GM12878 (cell line): ENCODE measurements at regions not wholly inside any gene's neighbourhood (a gene's known extent, or its start where the extent isn't known, plus 50 kb on each side); places are given as distances from the start of the nearest gene placed in this dataset.

ENCODE experiments used
- ATAC-seq: fragments of 200-7000 bp; cut with Tn5 transposase; 3 replicates; pipeline ENCODE4 v1.9.1; 2020; ENCODE audit warnings: mild to moderate bottlenecking, moderate library complexity
- BruUV-seq: library from RNA; stranded (reverse); fragments of 400-500 nt; replicated peaks from 2 replicates; lab custom pipeline; 2021; lab: Mats Ljungman, UMichigan
- CTCF ChIA-PET: fragments of 300-600 bp; sonication (Branson Sonifier 250); formaldehyde crosslinking; extraction: SDS; loops from one replicate; lab custom pipeline; 2021; ENCODE audit warnings: inconsistent platforms; lab: Yijun Ruan, JAX
- POLR2A ChIA-PET: fragments of 350-600 bp; formaldehyde crosslinking; extraction: SDS; loops from one replicate; lab custom pipeline; 2021; ENCODE audit warnings: inconsistent platforms; lab: Charles Lee
- RAD21 ChIA-PET: fragments of 300-600 bp; sonication (Branson Sonifier 250); formaldehyde crosslinking; loops from one replicate; lab custom pipeline; 2023; ENCODE audit warnings: antibody characterized with exemption; ENCODE audit not compliant: unreplicated experiment; lab: Charles Lee
- SMC1A ChIA-PET: fragments of 300-600 bp; sonication (Branson Sonifier 250); formaldehyde crosslinking; loops from one replicate; lab custom pipeline; 2023; ENCODE audit not compliant: unreplicated experiment, uncharacterized antibody; lab: Charles Lee
- DNase-seq: peaks from one replicate; pipeline ENCODE4 v3.0.0-alpha.2; 2011; ENCODE audit warnings: low read depth, low spot score
- FAIRE-seq: peaks from 3 replicates; lab custom pipeline; 2011; peaks lifted over from hg19 to GRCh38; lab: Jason Lieb, UNC
- H2AFZ ChIP-seq: 2 replicates; pipeline ENCODE4 v1.6.0; 2011; ENCODE audit warnings: low read depth, low read length, control low read depth; ENCODE audit not compliant: control insufficient read depth
- H3K27ac ChIP-seq: 2 replicates; pipeline ENCODE4 v1.5.1; 2011; ENCODE audit warnings: control low read depth; ENCODE audit not compliant: control insufficient read depth, insufficient read depth
- H3K27me3 ChIP-seq, 2 experiments: replicated peaks in 1 of 2; 2 replicates each; pipeline versions ENCODE4 v1.6.0 to v1.6.1; 2011; ENCODE audit warnings: low read length in 1 of 2; ENCODE audit not compliant: control insufficient read depth in 2 of 2, insufficient read depth in 2 of 2
- H3K36me3 ChIP-seq, 2 experiments: 2 replicates each; pipeline ENCODE4 v1.5.1; 2011; ENCODE audit warnings: low read length in 1 of 2; ENCODE audit not compliant: control insufficient read depth in 2 of 2, insufficient read depth in 2 of 2
- H3K4me1 ChIP-seq: 2 replicates; pipeline ENCODE4 v1.6.1; 2011; ENCODE audit warnings: mild to moderate bottlenecking, low read length, moderate library complexity, mixed read lengths; ENCODE audit not compliant: control insufficient read depth, insufficient read depth
- H3K4me2 ChIP-seq: 2 replicates; pipeline ENCODE4 v1.6.0; 2011; ENCODE audit warnings: control low read depth; ENCODE audit not compliant: control insufficient read depth, insufficient read depth
- H3K4me3 ChIP-seq: fragments of 200-600 bp; sonication (generic); 2 replicates; pipeline ENCODE4 v1.5.1; 2016
- H3K79me2 ChIP-seq: 2 replicates; pipeline ENCODE4 v1.6.0; 2011; ENCODE audit warnings: low read length; ENCODE audit not compliant: control insufficient read depth, insufficient read depth
- H3K9ac ChIP-seq: 2 replicates; pipeline ENCODE4 v1.8.0; 2011; ENCODE audit warnings: low read length, control low read depth, mixed read lengths; ENCODE audit not compliant: control insufficient read depth, insufficient read depth
- H3K9me3 ChIP-seq: replicated peaks from 3 replicates; pipeline ENCODE4 v1.5.1; 2011; ENCODE audit warnings: mild to moderate bottlenecking, low read length; ENCODE audit not compliant: control insufficient read depth, insufficient read depth
- H4K20me1 ChIP-seq: 2 replicates; pipeline ENCODE4 v1.6.0; 2011; ENCODE audit not compliant: control insufficient read depth, insufficient read depth
- BHLHE40 ChIP-seq, 2 experiments: fragments of 450-650 bp in 1 of 2; IDR thresholded peaks; 2 replicates each; pipeline ENCODE4 v1.6.1; 2011 to 2017; ENCODE audit warnings: low read depth in 2 of 2, borderline replicate concordance in 1 of 2, improper control_type of control experiment in 1 of 2, low read length in 1 of 2, mild to moderate bottlenecking in 1 of 2
- CBFB ChIP-seq: IDR thresholded peaks from 2 replicates; pipeline ENCODE4 v1.6.1; 2016; ENCODE audit warnings: antibody characterized with exemption, low read depth
- CBX3 ChIP-seq: fragments of 200-600 bp; sonication (generic); IDR thresholded peaks from 2 replicates; pipeline ENCODE4 v1.6.1; 2016; ENCODE audit warnings: low read depth, borderline replicate concordance
- CREB1 ChIP-seq: IDR thresholded peaks from 2 replicates; pipeline ENCODE4 v1.6.1; 2012; ENCODE audit warnings: low read depth, mild to moderate bottlenecking, inconsistent platforms
- FOXK2 ChIP-seq: fragments of 450-650 bp; IDR thresholded peaks from 2 replicates; pipeline ENCODE4 v1.6.1; 2017; ENCODE audit warnings: mild to moderate bottlenecking, moderate library complexity
- FOXM1 ChIP-seq: IDR thresholded peaks from 2 replicates; pipeline ENCODE4 v1.6.1; 2012; ENCODE audit warnings: low read depth, mild to moderate bottlenecking, inconsistent platforms, low read length, moderate library complexity
- HSF1 ChIP-seq: fragments of 150-350 bp; IDR thresholded peaks from 2 replicates; pipeline ENCODE4 v1.6.1; 2014; ENCODE audit warnings: mild to moderate bottlenecking, low read depth, low read length
- JUND ChIP-seq: IDR thresholded peaks from 2 replicates; pipeline ENCODE4 v1.6.1; 2012; ENCODE audit warnings: low read depth, mild to moderate bottlenecking, low read length, improper control_type of control experiment, moderate library complexity
- MXI1 ChIP-seq: fragments of 150-350 bp; IDR thresholded peaks from 2 replicates; pipeline ENCODE4 v1.6.1; 2011; ENCODE audit warnings: low read depth, mild to moderate bottlenecking, inconsistent platforms, low read length, improper control_type of control experiment
- RCOR1 ChIP-seq: conservative IDR thresholded peaks from 2 replicates; pipeline ENCODE4 v1.6.1; 2012; ENCODE audit warnings: low read depth, low read length, improper control_type of control experiment
- SIN3A ChIP-seq: IDR thresholded peaks from 2 replicates; pipeline ENCODE4 v1.6.1; 2012; ENCODE audit warnings: low read depth, low read length, improper control_type of control experiment
- ZNF384 ChIP-seq: IDR thresholded peaks from 2 replicates; pipeline ENCODE4 v1.6.1; 2012; ENCODE audit warnings: low read depth, mild to moderate bottlenecking, low read length, improper control_type of control experiment, borderline replicate concordance
- ZSCAN29 ChIP-seq: fragments of 450-650 bp; IDR thresholded peaks from 2 replicates; pipeline ENCODE4 v1.6.1; 2017; ENCODE audit warnings: mild to moderate bottlenecking, moderate library complexity
- WGBS: methylation state at CpG from one replicate; pipeline ENCODE4 v1.1.6; 2016; ENCODE audit warnings: low lambda C conversion rate; ENCODE audit not compliant: insufficient replicate concordance, insufficient coverage; ENCODE audit errors: missing lambda C conversion rate; 5-methylcytosine and 5-hydroxymethylcytosine counted together
- in situ Hi-C: fragments of 300-500 bp; cut with MboI; formaldehyde crosslinking; loops from 9 replicates; pipeline ENCODE4 v1.14.3; 2018; ENCODE audit warnings: mixed read lengths
- intact Hi-C: fragments of 100-400 bp; cut with micrococcal nuclease; formaldehyde crosslinking; loops from one replicate; pipeline ENCODE4 v1.14.2; 2022; ENCODE audit not compliant: unreplicated experiment
- TF ChIP-seq, protein P1 (sequence below): IDR thresholded peaks from 2 replicates; pipeline ENCODE4 v1.6.1; 2012; ENCODE audit warnings: low read depth, low read length, improper control_type of control experiment
- TF ChIP-seq, protein P2 (sequence below): fragments of 450-650 bp; IDR thresholded peaks from 2 replicates; pipeline ENCODE4 v1.6.1; 2014; ENCODE audit warnings: mild to moderate bottlenecking

- no peak overlapping the region for H2AFZ ChIP-seq
- TF ChIP-seq CREB1: no peak
- TF ChIP-seq HSF1: no peak
- TF ChIP-seq FOXK2: no peak
- TF ChIP-seq BHLHE40 (IDR thresholded peaks at IDR 0.05; ENCODE audit: borderline replicate concordance in 1 of 2, low read depth in 2 of 2, low read length in 1 of 2): no peak
- TF ChIP-seq CBFB: no peak
- TF ChIP-seq ZNF384: no peak
- no peak for TF ChIP-seq ZSCAN29
- TF ChIP-seq, protein P1, sequence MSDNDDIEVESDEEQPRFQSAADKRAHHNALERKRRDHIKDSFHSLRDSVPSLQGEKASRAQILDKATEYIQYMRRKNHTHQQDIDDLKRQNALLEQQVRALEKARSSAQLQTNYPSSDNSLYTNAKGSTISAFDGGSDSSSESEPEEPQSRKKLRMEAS: no peak
- no peak for TF ChIP-seq SIN3A
- TF ChIP-seq CBX3: no peak
- no peak for TF ChIP-seq MXI1
- no peak for TF ChIP-seq JUND
- TF ChIP-seq, protein P2, sequence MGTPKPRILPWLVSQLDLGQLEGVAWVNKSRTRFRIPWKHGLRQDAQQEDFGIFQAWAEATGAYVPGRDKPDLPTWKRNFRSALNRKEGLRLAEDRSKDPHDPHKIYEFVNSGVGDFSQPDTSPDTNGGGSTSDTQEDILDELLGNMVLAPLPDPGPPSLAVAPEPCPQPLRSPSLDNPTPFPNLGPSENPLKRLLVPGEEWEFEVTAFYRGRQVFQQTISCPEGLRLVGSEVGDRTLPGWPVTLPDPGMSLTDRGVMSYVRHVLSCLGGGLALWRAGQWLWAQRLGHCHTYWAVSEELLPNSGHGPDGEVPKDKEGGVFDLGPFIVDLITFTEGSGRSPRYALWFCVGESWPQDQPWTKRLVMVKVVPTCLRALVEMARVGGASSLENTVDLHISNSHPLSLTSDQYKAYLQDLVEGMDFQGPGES: no peak
- no peak for TF ChIP-seq FOXM1
- TF ChIP-seq RCOR1: no peak
- ATAC-seq (no peak), FAIRE-seq (no peak), DNase-seq (no peak)
- H3K9ac ChIP-seq: no peak overlapping the region
- no peaks in the 10 kb centered on the region for H3K9me3 ChIP-seq
- 68% methylated on average over 4 of the region's 4 CpGs for WGBS
- no peaks in the 10 kb centered on the region for H3K27me3 ChIP-seq
- no peak overlapping the region for H3K27ac ChIP-seq
- in situ Hi-C loops (no loop called here), intact Hi-C loops (no loop called here)
- H3K79me2 ChIP-seq: no peaks in the 10 kb centered on the region
- ChIA-PET RAD21 (no interaction called here), POLR2A (no interaction called here), CTCF (no interaction called here), SMC1A (no interaction called here)
- H3K36me3 ChIP-seq: no peaks in the 10 kb centered on the region
- H3K4me3 ChIP-seq: no peak overlapping the region
- no peaks in the 10 kb centered on the region for H4K20me1 ChIP-seq
- no TSS peak for BruUV-seq
- peaks cover 3% of the 10 kb centered on the region; the same call in 1 of the 2 replicates for H3K4me1 ChIP-seq
- H3K4me2 ChIP-seq: no peak overlapping the region
Observed at GRCh38 chr13:22288496-22288895, 617.6 kb downstream of the FGF9 start.
